WTC11 (cell line): ENCODE measurements at regions not wholly inside any gene's neighbourhood (a gene's known extent, or its start where the extent isn't known, plus 50 kb on each side); places are given as distances from the start of the nearest gene placed in this dataset.

ENCODE experiments used
- ATAC-seq: fragments of 200-7000 bp; cut with Tn5 transposase; 2 replicates; pipeline ENCODE4 v1.10.0; 2021; ENCODE audit warnings: mild to moderate bottlenecking, moderate library complexity
- CTCF ChIA-PET: fragments of 300-600 bp; sonication (Branson Sonifier 250); formaldehyde crosslinking; loops from one replicate; lab custom pipeline; 2021; ENCODE audit warnings: antibody characterized with exemption; lab: Charles Lee
- POLR2A ChIA-PET: fragments of 350-600 bp; sonication (Branson Sonifier 250); formaldehyde crosslinking; loops from one replicate; lab custom pipeline; 2021; ENCODE audit warnings: antibody characterized with exemption; lab: Charles Lee
- DNase-seq: peaks from one replicate; pipeline ENCODE4 v3.0.0; 2021; ENCODE audit warnings: low spot score
- H3K27ac Mint-ChIP-seq: 2 replicates; pipeline ENCODE4 v1.8.0; 2021; ENCODE audit warnings: mixed read lengths
- H3K27me3 Mint-ChIP-seq: 2 replicates; pipeline ENCODE4 v1.8.0; 2021; ENCODE audit warnings: low read depth, mild to moderate bottlenecking, moderate library complexity, mixed read lengths
- H3K36me3 Mint-ChIP-seq: 2 replicates; pipeline ENCODE4 v1.8.0; 2021; ENCODE audit warnings: mixed read lengths
- H3K4me1 Mint-ChIP-seq: 2 replicates; pipeline ENCODE4 v1.8.0; 2022; ENCODE audit warnings: mixed read lengths
- H3K4me3 Mint-ChIP-seq: 2 replicates; pipeline ENCODE4 v1.8.0; 2021; ENCODE audit warnings: mild to moderate bottlenecking, moderate library complexity, mixed read lengths
- H3K9me3 Mint-ChIP-seq: 2 replicates; pipeline ENCODE4 v1.8.0; 2021; ENCODE audit warnings: mixed read lengths
- AR ChIP-seq: fragments of 250-450 bp; sonication (Bioruptor Pico); IDR thresholded peaks from 2 replicates; pipeline ENCODE4 v1.9.0; 2021; ENCODE audit warnings: mild to moderate bottlenecking
- ATF1 ChIP-seq: sonication (generic); formaldehyde crosslinking; IDR thresholded peaks from 2 replicates; pipeline ENCODE4 v1.8.1; 2023; ENCODE audit warnings: mild to moderate bottlenecking, moderate library complexity, missing genetic modification reagents
- ETV6 ChIP-seq: sonication (generic); formaldehyde crosslinking; IDR thresholded peaks from 2 replicates; pipeline ENCODE4 v1.8.1; 2022; ENCODE audit warnings: mild to moderate bottlenecking, missing genetic modification reagents
- FOXJ3 ChIP-seq: sonication (generic); formaldehyde crosslinking; IDR thresholded peaks from 2 replicates; pipeline ENCODE4 v1.9.0; 2021; ENCODE audit warnings: missing genetic modification reagents, mild to moderate bottlenecking, borderline replicate concordance
- FOXK1 ChIP-seq: sonication (generic); formaldehyde crosslinking; IDR thresholded peaks from 2 replicates; pipeline ENCODE4 v1.8.0; 2022; ENCODE audit warnings: mild to moderate bottlenecking, moderate library complexity, missing genetic modification reagents
- GTF2I ChIP-seq: fragments of 250-450 bp; sonication (Bioruptor Pico); conservative IDR thresholded peaks from 2 replicates; pipeline ENCODE4 v1.4.0; 2021; ENCODE audit warnings: mild to moderate bottlenecking
- MAX ChIP-seq: sonication (generic); formaldehyde crosslinking; IDR thresholded peaks from 2 replicates; pipeline ENCODE4 v1.8.0; 2022; ENCODE audit warnings: mild to moderate bottlenecking, missing genetic modification reagents
- RELA ChIP-seq: sonication (generic); formaldehyde crosslinking; IDR thresholded peaks from 2 replicates; pipeline ENCODE4 v1.8.1; 2022; ENCODE audit warnings: missing genetic modification reagents, mild to moderate bottlenecking, borderline replicate concordance
- SMAD4 ChIP-seq: sonication (generic); formaldehyde crosslinking; IDR thresholded peaks from 2 replicates; pipeline ENCODE4 v1.8.0; 2022; ENCODE audit warnings: mild to moderate bottlenecking, missing genetic modification reagents
- SP1 ChIP-seq: sonication (generic); formaldehyde crosslinking; conservative IDR thresholded peaks from 2 replicates; pipeline ENCODE4 v1.8.1; 2022; ENCODE audit warnings: missing genetic modification reagents
- STAT6 ChIP-seq: sonication (generic); formaldehyde crosslinking; conservative IDR thresholded peaks from 2 replicates; pipeline ENCODE4 v1.8.1; 2023; ENCODE audit warnings: mild to moderate bottlenecking, low read depth, missing genetic modification reagents, moderate library complexity
- TEAD4 ChIP-seq: sonication (generic); formaldehyde crosslinking; IDR thresholded peaks from 2 replicates; pipeline ENCODE4 v1.8.0; 2022; ENCODE audit warnings: mild to moderate bottlenecking, missing genetic modification reagents
- ZNF121 ChIP-seq: sonication (generic); formaldehyde crosslinking; IDR thresholded peaks from 2 replicates; pipeline ENCODE4 v1.8.0; 2023; ENCODE audit warnings: missing genetic modification reagents
- ZNF219 ChIP-seq: sonication (generic); formaldehyde crosslinking; IDR thresholded peaks from 2 replicates; pipeline ENCODE4 v1.8.0; 2023; ENCODE audit warnings: missing genetic modification reagents, mild to moderate bottlenecking, borderline replicate concordance
- ZNF263 ChIP-seq: sonication (generic); formaldehyde crosslinking; IDR thresholded peaks from 2 replicates; pipeline ENCODE4 v1.8.1; 2022; ENCODE audit warnings: low read depth, mild to moderate bottlenecking, moderate library complexity, missing genetic modification reagents
- ZNF416 ChIP-seq: fragments of 250-450 bp; sonication (Bioruptor Pico); IDR thresholded peaks from 2 replicates; pipeline ENCODE4 v1.9.0; 2021; ENCODE audit warnings: mild to moderate bottlenecking, inconsistent platforms
- ZNF425 ChIP-seq: fragments of 250-450 bp; sonication (Bioruptor Pico); conservative IDR thresholded peaks from 2 replicates; pipeline ENCODE4 v1.9.0; 2021; ENCODE audit warnings: mild to moderate bottlenecking
- TF ChIP-seq, protein P1 (sequence below): sonication (generic); formaldehyde crosslinking; IDR thresholded peaks from 2 replicates; pipeline ENCODE4 v1.8.1; 2023; ENCODE audit warnings: mild to moderate bottlenecking, missing genetic modification reagents, moderate library complexity

DNA sequence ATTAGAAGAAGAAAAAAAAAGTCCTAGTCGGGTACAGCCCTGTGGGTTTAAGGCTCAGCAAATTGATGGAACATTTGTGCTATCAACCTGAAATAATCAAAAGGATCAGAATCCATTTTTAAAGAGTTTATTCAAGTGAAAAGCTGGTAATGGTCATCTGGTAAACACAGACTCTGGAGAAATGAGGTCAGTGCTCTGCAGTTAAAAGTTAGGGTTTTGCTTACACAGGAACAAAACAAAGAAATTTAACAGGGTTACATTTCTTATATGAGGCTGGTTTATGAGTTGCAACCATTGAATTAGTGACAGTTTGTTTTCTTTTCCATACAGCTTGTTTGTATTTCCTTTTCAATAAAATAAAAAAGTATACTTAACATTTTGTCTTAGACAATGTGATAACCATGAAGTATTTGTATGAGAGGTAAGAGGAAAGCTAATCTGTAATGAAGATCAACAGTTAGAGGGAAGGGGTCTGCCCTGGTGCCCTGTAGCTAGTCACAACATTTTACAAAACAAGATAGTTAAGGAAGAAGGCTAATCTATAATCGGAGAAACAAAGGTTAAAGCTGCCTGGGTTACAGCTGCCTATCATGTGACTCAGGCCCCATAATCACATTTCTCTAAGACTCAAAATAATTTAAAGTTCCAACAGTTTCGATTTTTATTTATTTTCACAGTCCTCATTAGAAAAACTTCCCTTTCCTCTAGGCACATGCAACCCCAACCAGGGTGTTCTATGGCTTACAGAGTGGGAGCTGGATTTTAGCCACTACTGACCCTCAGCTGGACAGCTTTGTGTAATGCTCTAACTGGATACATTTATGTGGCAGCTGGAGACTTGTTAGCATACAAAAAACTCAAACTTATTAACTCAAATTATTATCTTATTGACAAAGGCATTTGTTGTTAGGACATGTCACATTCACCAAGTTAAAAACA lies 98.1 kb upstream of the ACP3 start:
- DNase-seq = no peak
- no peak overlapping the region for H3K27ac Mint-ChIP-seq
- POLR2A ChIA-PET = no interaction called here
- H3K4me1 Mint-ChIP-seq = peaks cover 23% of the 10 kb centered on the region
- ATAC-seq = no peak
- no peak for TF ChIP-seq STAT6 (CRISPR knock-in tag)
- no peak for TF ChIP-seq ZNF219 (CRISPR knock-in tag)
- TF ChIP-seq ZNF263 (CRISPR knock-in tag) = no peak
- no peak for TF ChIP-seq MAX (CRISPR knock-in tag)
- no peak for TF ChIP-seq FOXJ3 (CRISPR knock-in tag)
- H3K27me3 Mint-ChIP-seq = no peaks in the 10 kb centered on the region; the same call in 1 of the 2 replicates
- no peaks in the 10 kb centered on the region for H3K9me3 Mint-ChIP-seq
- CTCF ChIA-PET = interaction anchor here (1.9 to 4.4 kb wide), 3 partner anchors 9 to 180 kb away, joined by 4 to 37 read pairs (median 13); no protein-coding TSS in a partner anchor
- no peak overlapping the region for H3K4me3 Mint-ChIP-seq
- no peaks in the 10 kb centered on the region for H3K36me3 Mint-ChIP-seq

GRCh38 chr3:132220986-132221385 lies 96.2 kb upstream of the ACP3 start:
- Mint-ChIP-seq H3K9me3 (no peaks in the 10 kb centered on the region), H3K4me1 (peaks cover 28% of the 10 kb centered on the region), H3K27ac (no peak overlapping the region), H3K36me3 (no peaks in the 10 kb centered on the region), H3K4me3 (no peak overlapping the region), H3K27me3 (no peaks in the 10 kb centered on the region)
- CTCF ChIA-PET = interaction anchor here (1.1 to 4.4 kb wide), 4 partner anchors 11 to 186 kb away, joined by 3 to 37 read pairs (median 9); partner anchors contain the start of gene CPNE4
- DNase-seq (no peak), ATAC-seq (no peak)
- POLR2A ChIA-PET = no interaction called here
- no peak for TF ChIP-seq SMAD4
- no peak for TF ChIP-seq TEAD4
- TF ChIP-seq, all 79 proteins: peak for 0

GRCh38 chr3:132222868-132223538 lies 94.2 kb upstream of the ACP3 start:
- no peaks in the 10 kb centered on the region for H3K9me3 Mint-ChIP-seq
- no peaks in the 10 kb centered on the region for H3K27me3 Mint-ChIP-seq
- H3K27ac Mint-ChIP-seq = no peak overlapping the region
- H3K36me3 Mint-ChIP-seq = no peaks in the 10 kb centered on the region
- ATAC-seq (peak; percentile 44), DNase-seq (no peak)
- H3K4me1 Mint-ChIP-seq = peaks cover 28% of the 10 kb centered on the region
- POLR2A ChIA-PET = no interaction called here
- CTCF ChIA-PET = interaction anchor here (1.2 to 4.4 kb wide), 4 partner anchors 13 to 193 kb away, joined by 3 to 37 read pairs (median 4); no protein-coding TSS in a partner anchor
- H3K4me3 Mint-ChIP-seq = no peak overlapping the region
- TF ChIP-seq ETV6 (CRISPR knock-in tag) = no peak
- TF ChIP-seq STAT6 (CRISPR knock-in tag) = no peak
- no peak for TF ChIP-seq ZNF121 (CRISPR knock-in tag)
- no peak for TF ChIP-seq GTF2I
- no peak for TF ChIP-seq ZNF416 (CRISPR knock-in tag)
- TF ChIP-seq AR (CRISPR knock-in tag) = no peak
- TF ChIP-seq, protein P1, sequence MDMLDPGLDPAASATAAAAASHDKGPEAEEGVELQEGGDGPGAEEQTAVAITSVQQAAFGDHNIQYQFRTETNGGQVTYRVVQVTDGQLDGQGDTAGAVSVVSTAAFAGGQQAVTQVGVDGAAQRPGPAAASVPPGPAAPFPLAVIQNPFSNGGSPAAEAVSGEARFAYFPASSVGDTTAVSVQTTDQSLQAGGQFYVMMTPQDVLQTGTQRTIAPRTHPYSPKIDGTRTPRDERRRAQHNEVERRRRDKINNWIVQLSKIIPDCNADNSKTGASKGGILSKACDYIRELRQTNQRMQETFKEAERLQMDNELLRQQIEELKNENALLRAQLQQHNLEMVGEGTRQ (CRISPR knock-in tag) = no peak
- TF ChIP-seq SP1 (CRISPR knock-in tag) = no peak
- TF ChIP-seq RELA (CRISPR knock-in tag) = no peak
- TF ChIP-seq FOXK1 (CRISPR knock-in tag) = no peak
- no peak for TF ChIP-seq ZNF425 (CRISPR knock-in tag)
- TF ChIP-seq ATF1 (CRISPR knock-in tag) = no peak
